Right atrium auricular region (tissue), 2 donors: ENCODE measurements at regions not wholly inside any gene's neighbourhood (a gene's known extent, or its start where the extent isn't known, plus 50 kb on each side); places are given as distances from the start of the nearest gene placed in this dataset.

ENCODE experiments used
- DNase-seq: peaks from one replicate; pipeline ENCODE4 v3.0.0-alpha.2; 2019; ENCODE audit warnings: low spot score
- H3K27ac ChIP-seq, 2 donors: fragments of 200-600 bp; sonication (generic); 1 replicate in 1 of 2; 2 replicates in 1 of 2; pipeline ENCODE4 v1.5.1; 2016 to 2019
- H3K27me3 ChIP-seq, 2 donors: fragments of 200-600 bp; sonication (generic); one replicate each; pipeline versions ENCODE4 v1.5.1 to v1.6.0; 2017 to 2019
- H3K36me3 ChIP-seq: fragments of 200-600 bp; sonication (generic); one replicate; pipeline ENCODE4 v1.5.1; 2016
- H3K4me1 ChIP-seq, 2 donors: fragments of 200-600 bp; sonication (generic); one replicate each; pipeline versions ENCODE4 v1.5.1 to v1.6.0; 2017 to 2019
- H3K4me3 ChIP-seq, 2 donors: fragments of 200-600 bp; sonication (generic); 1 replicate in 1 of 2; 2 replicates in 1 of 2; pipeline ENCODE4 v1.5.1; 2017 to 2019; ENCODE audit warnings: mild to moderate bottlenecking in 1 of 2, moderate library complexity in 1 of 2
- H3K9me3 ChIP-seq, 2 donors: fragments of 200-600 bp; sonication (generic); one replicate each; pipeline ENCODE4 v1.5.1; 2019
- CTCF ChIP-seq, 2 donors: fragments of 200-600 bp; sonication (generic); IDR thresholded peaks; one replicate each; pipeline ENCODE4 v1.5.1; 2019; ENCODE audit warnings: antibody characterized with exemption in 2 of 2

DNA sequence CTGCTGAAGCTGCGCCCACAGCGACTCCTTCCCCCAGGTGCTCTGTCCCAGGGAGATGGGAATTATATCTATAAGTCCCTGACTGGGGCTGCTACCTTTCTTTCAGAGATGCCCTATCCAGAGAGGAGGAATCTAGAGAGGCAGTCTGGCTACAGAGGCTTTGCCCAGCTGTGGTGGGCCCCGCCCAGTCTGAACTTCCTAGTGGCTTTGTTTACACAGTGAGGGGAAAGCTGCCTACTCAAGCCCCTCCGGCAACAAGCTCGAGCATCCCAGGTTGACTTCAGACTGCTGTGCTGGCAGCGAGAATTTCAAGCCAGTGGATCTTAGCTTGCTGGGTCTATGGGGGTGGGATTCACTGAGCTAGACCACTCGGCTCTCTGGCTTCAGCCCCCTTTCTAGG, 152.5 kb upstream of the MAP3K7 start:
- no peak for DNase-seq
- H3K4me1 ChIP-seq, result no peaks in the 10 kb centered on the region
- no peak overlapping the region for H3K27ac ChIP-seq
- H3K27me3 ChIP-seq, result no peaks in the 10 kb centered on the region
- TF ChIP-seq CTCF (IDR thresholded peaks at IDR 0.05), result no peak
- no peaks in the 10 kb centered on the region for H3K36me3 ChIP-seq
- H3K9me3 ChIP-seq, result no peaks in the 10 kb centered on the region
- no peak overlapping the region for H3K4me3 ChIP-seq

- no peaks in the 10 kb centered on the region for H3K4me1 ChIP-seq
- DNase-seq, result no peak
Observed at GRCh38 chr6:90730151-90730673, 143.3 kb upstream of the MAP3K7 start.

DNA sequence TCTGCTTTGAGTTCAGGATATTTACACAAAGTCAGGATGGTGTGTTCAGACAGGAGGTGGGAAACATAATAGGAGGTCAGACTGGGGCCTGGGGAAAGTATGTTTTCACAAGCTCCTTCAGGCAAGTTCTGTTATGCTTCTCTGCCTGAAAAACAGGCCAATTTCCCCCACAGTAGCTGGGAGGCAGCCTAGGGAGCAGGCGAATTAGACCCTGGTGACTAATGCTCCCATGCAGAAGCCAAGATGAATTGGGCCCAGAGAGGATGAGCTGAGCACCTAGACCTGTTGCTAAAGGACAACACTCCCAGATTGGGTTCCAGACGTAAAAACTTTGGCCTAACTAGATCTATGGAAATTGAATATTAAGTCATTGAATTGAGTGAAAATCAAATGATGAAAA, 142.2 kb upstream of the MAP3K7 start:
- H3K4me3 ChIP-seq, result no peak overlapping the region
- no peak for TF ChIP-seq CTCF (IDR thresholded peaks at IDR 0.05)
- no peaks in the 10 kb centered on the region for H3K27me3 ChIP-seq
- no peaks in the 10 kb centered on the region for H3K9me3 ChIP-seq
- no peaks in the 10 kb centered on the region for H3K4me1 ChIP-seq
- H3K36me3 ChIP-seq, result no peaks in the 10 kb centered on the region
- DNase-seq, result no peak
- no peak overlapping the region for H3K27ac ChIP-seq

More at GRCh38 chr6:90730151-90730673, 143.3 kb upstream of the MAP3K7 start:
- Histone ChIP-seq H3K27me3 (no peaks in the 10 kb centered on the region), H3K4me3 (no peak overlapping the region), H3K9me3 (no peaks in the 10 kb centered on the region), H3K27ac (no peak overlapping the region), H3K36me3 (no peaks in the 10 kb centered on the region)
- TF ChIP-seq CTCF (IDR thresholded peaks at IDR 0.05), result no peak

- no peaks in the 10 kb centered on the region for H3K27me3 ChIP-seq
- no peak overlapping the region for H3K4me3 ChIP-seq
- no peaks in the 10 kb centered on the region for H3K36me3 ChIP-seq
- no peaks in the 10 kb centered on the region for H3K9me3 ChIP-seq
- H3K27ac ChIP-seq, result no peak overlapping the region
- no peak for DNase-seq
- no peak for TF ChIP-seq CTCF (IDR thresholded peaks at IDR 0.05)
- no peaks in the 10 kb centered on the region for H3K4me1 ChIP-seq
Observed at GRCh38 chr6:90722648-90723047, 135.8 kb upstream of the MAP3K7 start.

GRCh38 chr6:90720404-90720803, 133.5 kb upstream of the MAP3K7 start:
- TF ChIP-seq CTCF (IDR thresholded peaks at IDR 0.05), result no peak
- Histone ChIP-seq H3K4me1 (no peaks in the 10 kb centered on the region), H3K9me3 (no peaks in the 10 kb centered on the region), H3K27ac (no peak overlapping the region), H3K36me3 (no peaks in the 10 kb centered on the region), H3K4me3 (no peak overlapping the region), H3K27me3 (no peaks in the 10 kb centered on the region)
- no peak for DNase-seq
